Keratinocyte (primary cell): ENCODE measurements at regions not wholly inside any gene's neighbourhood (a gene's known extent, or its start where the extent isn't known, plus 50 kb on each side); places are given as distances from the start of the nearest gene placed in this dataset.

ENCODE experiments used
- EZH2 ChIP-seq: IDR thresholded peaks from one replicate; pipeline ENCODE4 v1.6.1; 2012; ENCODE audit warnings: inconsistent platforms, mild to moderate bottlenecking, low read length, moderate library complexity
- TF ChIP-seq, protein P1 (sequence below), 3 experiments: IDR thresholded peaks in 1 of 3; conservative IDR thresholded peaks in 1 of 3; optimal IDR thresholded peaks in 1 of 3; 2 replicates in 2 of 3; 3 replicates in 1 of 3; pipeline versions ENCODE3 to v1.5.1; 2011; ENCODE audit warnings: low read length in 3 of 3, mild to moderate bottlenecking in 3 of 3, moderate library complexity in 2 of 3, control low read depth in 1 of 3, inconsistent platforms in 1 of 3; ENCODE audit not compliant: insufficient read depth in 2 of 3; ENCODE audit errors: extremely low read depth in 1 of 3

DNA sequence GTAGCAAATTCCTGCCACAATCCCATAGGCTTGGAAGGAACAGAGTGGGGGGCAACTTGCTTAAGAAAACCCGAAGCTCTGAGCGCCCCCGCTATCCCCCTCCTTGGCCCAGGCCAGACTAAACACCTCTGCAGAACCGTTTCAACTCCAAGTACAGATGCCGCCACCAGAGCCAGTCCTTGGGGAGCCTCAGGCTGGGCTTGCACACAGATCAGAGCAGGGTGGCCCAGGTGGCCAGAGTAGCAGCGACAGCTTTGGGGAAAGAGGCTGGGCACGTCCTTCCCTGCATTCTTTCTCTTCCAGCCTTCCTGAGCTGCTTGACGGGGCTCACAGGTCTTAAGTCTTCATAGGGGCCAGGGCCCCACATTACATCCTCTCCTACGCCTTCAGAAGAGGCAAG is 181.6 kb upstream of the ZC3H12A start:
- TF ChIP-seq, protein P1, sequence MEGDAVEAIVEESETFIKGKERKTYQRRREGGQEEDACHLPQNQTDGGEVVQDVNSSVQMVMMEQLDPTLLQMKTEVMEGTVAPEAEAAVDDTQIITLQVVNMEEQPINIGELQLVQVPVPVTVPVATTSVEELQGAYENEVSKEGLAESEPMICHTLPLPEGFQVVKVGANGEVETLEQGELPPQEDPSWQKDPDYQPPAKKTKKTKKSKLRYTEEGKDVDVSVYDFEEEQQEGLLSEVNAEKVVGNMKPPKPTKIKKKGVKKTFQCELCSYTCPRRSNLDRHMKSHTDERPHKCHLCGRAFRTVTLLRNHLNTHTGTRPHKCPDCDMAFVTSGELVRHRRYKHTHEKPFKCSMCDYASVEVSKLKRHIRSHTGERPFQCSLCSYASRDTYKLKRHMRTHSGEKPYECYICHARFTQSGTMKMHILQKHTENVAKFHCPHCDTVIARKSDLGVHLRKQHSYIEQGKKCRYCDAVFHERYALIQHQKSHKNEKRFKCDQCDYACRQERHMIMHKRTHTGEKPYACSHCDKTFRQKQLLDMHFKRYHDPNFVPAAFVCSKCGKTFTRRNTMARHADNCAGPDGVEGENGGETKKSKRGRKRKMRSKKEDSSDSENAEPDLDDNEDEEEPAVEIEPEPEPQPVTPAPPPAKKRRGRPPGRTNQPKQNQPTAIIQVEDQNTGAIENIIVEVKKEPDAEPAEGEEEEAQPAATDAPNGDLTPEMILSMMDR (optimal IDR thresholded peaks at IDR 0.05 in 1 of 3, IDR thresholded peaks at IDR 0.05 in 1 of 3, conservative IDR thresholded peaks at IDR 0.05 in 1 of 3; ENCODE audit: extremely low read depth in 1 of 3, insufficient read depth in 2 of 3, low read length in 3 of 3): no peak
- TF ChIP-seq EZH2: no peak
